ENCODE measurements at regions not wholly inside any gene's neighbourhood (a gene's known extent, or its start where the extent isn't known, plus 50 kb on each side); places are given as distances from the start of the nearest gene placed in this dataset.

- dilution Hi-C loops (cut with MboI; ENCODE audit: extremely low pct_ligation_motif_present, low sequenced_read_pairs) = no loop called here
- FAIRE-seq (no peak), DNase-seq (ENCODE audit: low read depth, low spot score) (no peak)
Observed at GRCh38 chr3:35322070-35322469, 317.3 kb upstream of the ARPP21 start.

GRCh38 chr3:35335703-35336102 lies 303.6 kb upstream of the ARPP21 start:
- Histone ChIP-seq H3K79me2 (ENCODE audit: control insufficient read depth, insufficient read depth, low read length) (no peaks in the 10 kb centered on the region), H2AFZ (ENCODE audit: control insufficient read depth, low read length) (no peak overlapping the region), H3K4me3 (ENCODE audit: control insufficient read depth in 2 of 3, extremely low read depth in 1 of 3, insufficient read depth in 2 of 3, low read depth in 1 of 3, low read length in 3 of 3) (no peak overlapping the region), H4K20me1 (ENCODE audit: control insufficient read depth, extremely low read depth, insufficient read depth, low read length) (no peaks in the 10 kb centered on the region), H3K4me1 (ENCODE audit: control insufficient read depth, extremely low read depth, insufficient read depth, low read length) (no peaks in the 10 kb centered on the region), H3K9me3 (ENCODE audit: control insufficient read depth, low read depth, low read length) (no peaks in the 10 kb centered on the region), H3K4me2 (ENCODE audit: control insufficient read depth, extremely low read depth, insufficient read depth, low read depth, low read length) (no peak overlapping the region), H3K27ac (ENCODE audit: control insufficient read depth, insufficient read depth, low read length) (no peak overlapping the region), H3K9ac (ENCODE audit: control insufficient read depth, extremely low read depth, insufficient read depth, low read length) (no peak overlapping the region), H3K36me3 (ENCODE audit: control insufficient read depth in 2 of 2, extremely low read depth in 1 of 2, insufficient read depth in 2 of 2, low read length in 2 of 2) (no peaks in the 10 kb centered on the region), H3K9me1 (ENCODE audit: control insufficient read depth, extremely low read depth, insufficient read depth, low read length) (no peaks in the 10 kb centered on the region), H3K27me3 (ENCODE audit: control insufficient read depth, extremely low read depth, insufficient read depth, low read length) (no peaks in the 10 kb centered on the region)
- FAIRE-seq (no peak), DNase-seq (ENCODE audit: low read depth, low spot score) (no peak)
- dilution Hi-C loops (cut with MboI; ENCODE audit: extremely low pct_ligation_motif_present, low sequenced_read_pairs) = no loop called here
- TF ChIP-seq EZH2 (IDR thresholded peaks at IDR 0.05; ENCODE audit: low read length) (no peak), CTCF (optimal IDR thresholded peaks at IDR 0.05 in 1 of 3, IDR thresholded peaks at IDR 0.05 in 1 of 3, conservative IDR thresholded peaks at IDR 0.05 in 1 of 3; ENCODE audit: extremely low read depth in 1 of 3, insufficient read depth in 2 of 3, low read length in 3 of 3) (no peak)

More at GRCh38 chr3:35322070-35322469, 317.3 kb upstream of the ARPP21 start:
- Histone ChIP-seq H3K4me3 (ENCODE audit: control insufficient read depth in 2 of 3, extremely low read depth in 1 of 3, insufficient read depth in 2 of 3, low read depth in 1 of 3, low read length in 3 of 3) (no peak overlapping the region), H3K9me3 (ENCODE audit: control insufficient read depth, low read depth, low read length) (no peaks in the 10 kb centered on the region), H3K9me1 (ENCODE audit: control insufficient read depth, extremely low read depth, insufficient read depth, low read length) (no peaks in the 10 kb centered on the region), H4K20me1 (ENCODE audit: control insufficient read depth, extremely low read depth, insufficient read depth, low read length) (no peaks in the 10 kb centered on the region), H3K36me3 (ENCODE audit: control insufficient read depth in 2 of 2, extremely low read depth in 1 of 2, insufficient read depth in 2 of 2, low read length in 2 of 2) (no peaks in the 10 kb centered on the region), H3K27ac (ENCODE audit: control insufficient read depth, insufficient read depth, low read length) (no peak overlapping the region), H3K4me1 (ENCODE audit: control insufficient read depth, extremely low read depth, insufficient read depth, low read length) (no peaks in the 10 kb centered on the region), H3K9ac (ENCODE audit: control insufficient read depth, extremely low read depth, insufficient read depth, low read length) (no peak overlapping the region), H2AFZ (ENCODE audit: control insufficient read depth, low read length) (no peak overlapping the region), H3K4me2 (ENCODE audit: control insufficient read depth, extremely low read depth, insufficient read depth, low read depth, low read length) (no peak overlapping the region), H3K79me2 (ENCODE audit: control insufficient read depth, insufficient read depth, low read length) (no peaks in the 10 kb centered on the region), H3K27me3 (ENCODE audit: control insufficient read depth, extremely low read depth, insufficient read depth, low read length) (no peaks in the 10 kb centered on the region)
- TF ChIP-seq CTCF (optimal IDR thresholded peaks at IDR 0.05 in 1 of 3, IDR thresholded peaks at IDR 0.05 in 1 of 3, conservative IDR thresholded peaks at IDR 0.05 in 1 of 3; ENCODE audit: extremely low read depth in 1 of 3, insufficient read depth in 2 of 3, low read length in 3 of 3) = no peak
- TF ChIP-seq EZH2 (IDR thresholded peaks at IDR 0.05; ENCODE audit: low read length) = no peak

Data from keratinocyte (primary cell).